Putamen (tissue), 1 donor: ENCODE measurements at regions not wholly inside any gene's neighbourhood (a gene's known extent, or its start where the extent isn't known, plus 50 kb on each side); places are given as distances from the start of the nearest gene placed in this dataset.
"Not testable (repeated sequence)": the region's sequence is repeated elsewhere in the genome, so short reads cannot be mapped to it uniquely, and the experiment has no call there.

Source experiments
- DNase-seq: peaks from one replicate; pipeline ENCODE4 v3.0.0-alpha.2; 2016; ENCODE audit warnings: low spot score

DNA sequence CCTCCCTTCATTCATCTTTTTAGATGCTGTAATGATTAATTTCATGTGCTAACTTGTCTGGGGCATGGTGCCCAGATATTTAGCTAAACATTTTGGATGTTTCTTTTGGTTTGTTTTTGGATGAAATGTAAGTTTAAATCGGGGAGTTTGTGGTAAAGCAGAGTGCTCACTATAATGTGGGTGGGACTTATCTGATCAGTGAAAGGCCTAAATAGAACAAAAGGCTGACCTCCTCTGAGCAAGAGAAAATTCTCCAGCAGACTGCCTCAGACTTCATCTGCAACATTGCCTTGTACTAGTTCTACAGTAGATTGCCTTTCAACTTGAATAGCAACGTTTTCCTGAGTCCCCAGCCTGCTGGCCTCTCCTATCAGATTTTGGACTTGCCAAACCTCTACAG, 183.6 kb downstream of the S1PR1 start:
- DNase-seq: no peak

DNA sequence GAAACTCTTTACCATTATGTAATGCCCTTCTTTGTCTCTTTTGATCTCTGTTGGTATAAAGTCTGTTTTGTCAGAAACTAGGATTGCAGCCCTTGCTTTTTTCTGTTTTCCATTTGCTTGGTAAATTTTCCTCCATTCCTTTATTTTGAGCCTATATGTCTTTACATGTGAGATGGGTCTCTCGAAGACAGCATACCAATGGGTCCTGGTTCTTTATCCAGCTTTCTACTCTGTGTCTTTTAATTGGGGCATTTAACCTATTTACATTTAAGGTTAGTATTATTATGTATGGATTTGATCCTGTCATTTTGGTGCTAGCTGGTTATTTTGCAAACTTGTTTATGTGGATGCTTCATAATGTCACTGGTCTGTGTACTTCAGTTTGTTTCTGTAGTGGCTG, 191.3 kb downstream of the S1PR1 start:
- DNase-seq: not testable (repeated sequence)

DNA sequence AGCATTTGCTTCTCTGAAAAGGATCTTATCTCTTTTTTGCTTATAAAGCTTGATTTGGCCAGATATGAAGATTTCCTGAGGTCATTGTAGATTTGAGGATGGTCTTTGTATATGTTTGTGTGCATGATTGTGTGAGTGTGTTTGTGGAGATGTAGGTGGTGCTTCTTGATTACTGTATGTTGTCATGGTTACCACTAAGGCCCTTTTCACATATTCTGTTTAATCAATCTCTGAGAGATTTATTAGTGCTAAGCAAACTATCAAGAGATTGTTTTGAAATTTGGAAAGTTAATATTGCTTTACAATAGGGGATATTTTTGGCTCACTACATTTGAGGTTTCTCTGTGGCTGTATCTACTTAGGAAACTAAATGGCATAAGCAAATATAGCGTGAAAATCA, 191.7 kb downstream of the S1PR1 start:
- no peak for DNase-seq

DNA sequence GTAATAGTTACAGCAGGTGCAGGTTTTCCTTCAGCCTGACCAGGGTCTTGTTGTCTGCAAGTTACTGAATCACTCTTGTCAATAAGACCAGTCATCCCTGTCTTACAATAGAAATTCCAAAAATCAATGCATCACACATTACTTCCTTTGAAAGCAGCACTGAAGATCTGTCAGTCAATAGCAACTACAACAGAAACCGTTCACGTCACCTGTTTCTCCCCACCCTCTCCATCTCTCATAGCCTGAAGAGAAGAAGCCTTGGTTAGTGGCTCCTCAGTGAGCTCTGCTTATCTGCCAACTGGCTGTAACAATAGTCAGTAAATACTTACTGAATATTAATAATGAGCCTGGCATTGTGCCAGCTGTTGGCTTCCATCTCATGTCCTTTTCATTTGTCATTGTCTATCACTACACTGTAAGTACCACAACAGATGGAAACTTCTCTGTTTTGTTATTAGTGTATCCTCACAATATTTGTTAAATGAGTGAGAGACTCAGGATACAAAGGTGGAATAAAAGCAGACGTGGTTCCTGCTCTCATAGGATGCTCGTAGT, 195.2 kb downstream of the S1PR1 start:
- DNase-seq: no peak

DNA sequence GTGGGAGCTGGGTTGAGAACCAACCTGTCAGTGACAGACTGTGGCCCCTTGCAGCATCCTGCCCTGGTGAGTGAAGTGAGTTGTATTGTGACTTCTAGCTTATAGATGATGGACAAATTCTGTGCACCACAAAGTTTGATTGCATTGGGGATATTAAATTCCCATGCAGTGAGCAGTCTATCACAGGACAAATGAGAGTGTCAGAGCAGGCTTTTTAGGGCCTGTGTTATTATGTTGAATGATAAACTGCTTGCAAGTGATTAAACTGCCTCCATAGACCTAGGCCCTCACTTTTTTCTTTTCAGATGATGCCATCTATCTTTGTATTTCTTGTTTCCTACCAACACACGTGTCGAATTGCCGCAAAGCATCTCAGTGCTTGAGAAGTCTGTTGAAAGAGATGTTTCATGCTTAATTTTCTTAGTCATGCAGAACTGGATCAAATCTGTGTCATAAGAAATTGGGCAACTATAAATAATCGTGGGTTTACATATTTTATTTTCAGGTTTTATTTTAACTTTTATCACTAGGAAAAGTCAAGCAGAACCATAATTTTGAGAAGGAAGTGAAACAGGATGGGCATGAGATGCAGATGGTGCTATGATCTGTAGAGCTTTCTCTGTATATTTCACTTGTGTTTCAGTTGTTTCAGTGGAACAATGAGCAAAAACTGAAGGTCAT, 199.2 kb downstream of the S1PR1 start:
- no peak for DNase-seq

DNA sequence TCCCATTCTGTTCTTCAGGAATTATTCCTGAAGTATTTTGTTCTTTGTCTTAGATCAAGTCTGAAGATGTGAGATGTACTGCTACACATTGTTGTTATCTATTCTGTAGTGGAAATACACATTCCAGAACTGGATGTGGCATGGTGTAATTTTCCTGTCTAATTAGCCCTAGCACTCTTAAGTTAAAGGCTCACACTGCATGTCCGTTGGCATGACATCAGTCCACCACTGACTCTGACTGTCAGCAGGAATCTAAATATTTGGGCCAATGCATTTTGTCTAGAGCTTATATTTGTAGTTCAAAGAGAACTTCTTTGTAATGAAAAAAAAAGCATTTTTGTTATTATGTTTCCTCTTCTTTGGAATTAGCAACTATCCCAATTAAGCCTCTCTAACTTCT, 201.0 kb downstream of the S1PR1 start:
- DNase-seq: no peak

DNA sequence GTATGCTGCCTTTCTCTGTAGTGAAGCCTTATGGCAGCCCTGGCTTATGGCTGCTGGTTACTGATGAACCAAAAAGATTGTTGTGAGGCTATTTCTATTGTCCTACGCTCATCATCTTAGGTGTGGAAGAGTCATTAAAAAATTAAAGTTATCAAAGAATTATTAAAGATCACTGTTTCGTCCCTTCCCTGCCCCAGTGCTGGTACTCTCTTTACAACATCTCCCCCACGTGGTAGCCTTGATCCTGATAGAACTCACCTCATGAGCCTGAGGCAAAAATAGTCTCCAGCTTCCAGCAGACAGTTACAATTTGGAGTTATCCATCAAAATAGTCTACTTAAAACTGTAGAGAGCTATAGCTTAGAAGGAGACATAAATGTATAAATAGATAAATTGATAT, 201.5 kb downstream of the S1PR1 start:
- no peak for DNase-seq

DNA sequence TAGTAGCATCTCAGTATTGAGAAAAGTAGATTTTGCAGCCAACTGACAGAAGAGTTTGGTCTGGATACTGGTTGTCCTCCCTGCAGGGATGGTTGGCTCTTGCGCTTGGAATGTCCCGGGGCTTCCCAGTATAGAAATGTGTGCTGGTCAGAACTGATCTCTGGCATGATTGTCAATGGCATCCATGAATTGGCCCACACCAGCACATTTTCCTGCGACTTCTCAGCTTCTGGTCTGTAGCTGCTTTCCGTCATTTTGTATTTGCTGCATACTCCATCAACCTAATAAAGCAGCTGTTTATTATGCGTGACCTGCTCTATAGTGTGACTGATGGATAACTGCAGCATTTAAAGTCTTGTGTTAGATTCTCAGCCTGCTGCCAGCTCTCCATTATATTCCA, 203.7 kb downstream of the S1PR1 start:
- DNase-seq: no peak

DNA sequence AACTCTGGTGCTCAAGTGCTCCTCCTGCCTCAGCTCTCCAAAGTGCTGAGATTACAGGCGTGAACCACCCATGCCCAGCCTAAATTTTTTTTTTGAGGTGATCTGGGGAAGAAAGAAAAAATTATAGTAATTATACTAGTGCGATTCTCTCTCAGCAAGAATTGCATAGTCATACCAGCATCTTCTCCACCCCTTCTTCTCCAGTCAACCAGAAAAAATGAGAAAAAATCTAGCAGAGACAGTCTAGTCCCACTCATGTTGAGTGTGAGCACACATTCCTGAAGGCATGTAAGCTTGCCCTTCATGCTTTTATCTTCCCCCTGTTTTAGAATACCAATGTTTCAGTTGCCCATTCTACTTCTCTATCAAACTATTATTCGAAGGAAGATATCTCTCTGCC, 207.6 kb downstream of the S1PR1 start:
- no peak for DNase-seq

DNA sequence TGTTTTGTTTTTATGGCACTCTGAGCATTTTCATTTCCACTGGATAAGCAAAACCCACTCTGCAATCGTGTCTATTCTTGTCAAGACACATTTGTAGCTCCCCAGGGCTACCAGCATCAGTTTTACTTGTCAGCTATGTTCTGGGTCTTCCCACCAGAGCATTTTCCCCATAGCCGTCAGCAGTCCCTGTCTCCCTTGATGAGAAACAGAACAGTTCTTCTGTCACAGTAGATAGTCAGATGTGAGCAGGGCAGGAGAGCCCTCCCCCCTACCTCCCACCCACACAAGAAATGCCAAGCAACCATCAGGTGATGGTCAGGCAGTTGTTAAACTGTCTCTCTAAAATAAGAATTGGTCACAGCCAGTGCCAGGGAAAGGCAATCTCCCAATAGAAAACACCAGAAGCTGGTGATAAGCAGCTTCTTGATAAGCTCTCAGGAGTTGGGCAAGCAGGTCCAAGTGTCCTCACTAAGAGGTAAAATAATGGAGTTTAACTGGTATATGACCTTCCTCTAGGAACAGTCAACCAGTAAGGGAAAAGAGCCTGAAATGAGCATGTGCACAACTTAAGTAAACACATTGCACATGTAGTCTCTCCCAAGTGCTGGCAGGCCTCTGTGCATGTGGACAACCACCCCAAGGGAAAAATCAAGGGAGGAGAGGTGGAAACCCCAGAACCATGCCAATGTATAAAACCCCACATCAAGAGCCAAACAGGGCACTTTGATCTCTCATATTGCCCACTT, 208.2 kb downstream of the S1PR1 start:
- DNase-seq: no peak

DNA sequence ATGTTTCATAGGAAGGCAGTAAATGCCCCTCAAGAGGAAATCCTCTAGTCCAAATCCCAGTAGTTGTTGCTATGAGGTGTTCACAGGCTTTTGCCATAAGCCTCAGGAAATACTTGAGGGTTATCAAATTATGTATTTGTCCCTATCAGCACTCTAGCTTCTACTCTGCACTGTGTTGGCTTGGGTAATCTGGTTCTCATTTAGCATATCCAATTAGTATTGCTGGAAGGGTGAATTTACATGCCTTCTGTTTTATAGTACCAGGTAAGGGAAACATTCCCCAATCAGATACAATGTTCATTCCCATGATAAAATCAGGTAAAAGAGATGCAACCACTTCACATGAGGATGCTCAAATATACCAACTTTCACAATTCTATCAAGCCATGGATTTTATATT, 211.2 kb downstream of the S1PR1 start:
- no peak for DNase-seq

DNA sequence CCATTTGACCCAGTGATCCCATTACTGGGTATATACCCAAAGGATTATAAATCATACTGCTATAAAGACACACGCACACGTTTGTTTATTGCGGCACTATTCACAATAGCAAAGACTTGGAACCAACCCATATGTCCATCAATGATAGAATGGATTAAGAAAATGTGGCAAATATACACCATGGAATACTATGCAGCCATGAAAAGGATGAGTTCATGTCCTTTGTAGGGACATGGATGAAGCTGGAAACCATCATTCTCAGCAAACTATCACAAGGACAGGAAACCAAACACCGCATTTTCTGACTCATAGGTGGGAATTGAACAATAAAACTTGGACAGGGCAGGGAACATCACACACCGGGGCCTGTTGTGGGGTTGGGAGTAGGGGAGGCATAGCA, 213.9 kb downstream of the S1PR1 start:
- not testable (repeated sequence) for DNase-seq

DNA sequence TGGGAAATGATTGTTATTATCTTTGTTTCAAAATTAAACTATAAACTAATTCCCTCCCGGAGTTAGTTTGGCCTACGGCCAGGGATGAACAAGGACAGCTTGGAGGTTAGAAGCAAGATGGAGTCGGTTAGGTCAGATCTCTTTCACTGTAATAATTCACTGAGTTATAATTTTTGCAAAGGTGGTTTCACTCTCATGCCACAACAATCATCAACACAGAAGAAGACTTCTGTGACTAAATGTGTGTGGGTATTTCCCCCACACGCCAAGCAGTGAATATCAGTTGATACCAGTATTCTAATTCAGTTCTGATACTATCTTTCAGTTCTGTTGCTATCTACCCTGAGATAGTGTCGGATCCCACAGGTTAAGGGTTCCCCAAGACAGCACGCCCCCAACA, 215.1 kb downstream of the S1PR1 start:
- no peak for DNase-seq

DNA sequence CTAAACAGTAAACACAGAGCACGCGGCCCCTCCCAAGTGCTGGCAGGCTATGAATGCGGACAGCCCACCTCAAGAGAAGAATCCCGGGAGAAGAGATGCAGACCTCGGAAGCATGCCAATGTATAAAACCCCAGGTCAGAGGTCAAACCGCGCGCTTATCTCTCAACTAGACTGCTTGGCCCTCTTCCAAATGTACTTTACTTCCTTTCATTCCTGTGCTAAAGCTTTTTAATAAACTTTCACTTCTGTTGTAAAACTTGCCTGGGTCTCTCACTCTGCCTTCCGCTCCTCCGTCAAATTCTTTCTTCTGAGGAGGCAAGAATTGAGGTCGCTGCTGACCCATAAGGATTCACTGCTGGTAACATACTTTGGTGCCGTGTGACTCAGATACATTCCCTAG, 216.0 kb downstream of the S1PR1 start:
- DNase-seq: no peak

DNA sequence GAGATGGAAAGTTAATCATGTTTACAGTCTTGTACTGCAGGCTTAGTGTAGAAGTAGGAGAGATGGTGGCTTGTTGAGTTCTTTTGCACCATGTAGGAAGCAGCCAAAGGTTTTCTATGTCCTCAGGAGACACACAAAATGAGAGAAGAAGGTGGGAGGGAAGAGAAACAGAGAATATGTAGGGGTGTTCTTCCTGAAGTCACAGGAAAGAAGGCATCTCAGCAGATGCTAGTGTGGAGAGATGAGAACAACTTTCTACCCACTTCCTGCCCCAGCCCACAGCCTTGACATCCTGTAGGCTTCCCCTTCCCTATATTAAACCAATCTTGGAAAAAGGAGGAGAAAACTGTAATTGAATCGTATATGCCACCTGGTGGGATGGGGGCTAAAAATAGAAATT, 217.0 kb downstream of the S1PR1 start:
- no peak for DNase-seq

DNA sequence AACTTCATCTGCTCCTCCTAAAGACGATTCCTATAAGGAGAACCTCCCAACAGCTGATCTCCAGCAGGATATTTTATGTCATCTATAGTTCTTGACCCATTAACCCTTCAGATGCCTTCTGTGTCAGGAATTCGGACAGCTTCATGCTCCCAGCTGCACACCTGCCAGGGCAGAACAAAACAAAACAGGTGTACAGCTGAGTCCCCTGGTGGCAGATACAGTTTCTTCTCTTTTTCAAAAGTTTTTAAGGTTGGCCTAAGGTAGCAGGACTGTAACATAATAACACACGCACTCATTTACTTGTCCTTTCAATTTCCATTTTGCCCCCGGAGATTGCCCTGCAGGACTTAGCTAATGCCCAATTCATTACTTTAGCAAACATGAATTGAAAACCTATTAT, 218.3 kb downstream of the S1PR1 start:
- no peak for DNase-seq

DNA sequence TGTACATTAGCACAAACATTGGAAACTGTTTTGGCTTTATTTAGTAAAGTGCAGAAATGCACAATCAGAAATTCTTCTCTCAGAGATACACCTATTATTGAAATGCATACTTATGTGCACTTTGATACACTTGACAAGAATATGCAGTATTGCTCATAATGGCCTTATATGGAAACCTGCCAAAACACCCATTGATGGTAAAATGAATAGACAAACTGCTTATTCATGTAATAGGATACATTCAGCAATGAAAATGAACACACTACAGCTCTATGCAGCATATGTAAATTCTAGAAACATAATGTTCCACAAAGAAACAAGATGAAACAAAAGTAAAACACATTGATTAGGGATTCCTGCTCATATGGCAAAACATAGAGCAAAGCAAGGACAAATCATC, 223.9 kb downstream of the S1PR1 start:
- no peak for DNase-seq

DNA sequence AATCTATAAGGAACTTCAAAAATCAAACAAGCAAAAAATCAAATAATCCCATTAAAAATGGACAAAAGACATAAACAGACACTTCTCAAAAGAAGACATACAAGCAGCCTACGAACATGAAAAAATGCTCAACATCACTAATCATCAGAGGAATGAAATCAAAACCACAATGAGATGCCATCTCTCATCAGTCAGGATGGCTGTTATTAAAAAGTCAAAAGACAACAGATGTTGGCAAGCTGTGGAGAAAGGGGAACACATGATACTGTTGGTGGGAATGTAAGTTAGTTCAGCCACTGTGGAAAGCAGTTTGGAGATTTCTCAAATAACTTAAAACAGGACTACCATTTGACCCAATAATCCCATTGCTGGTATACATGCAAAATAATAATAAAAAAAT, 226.4 kb downstream of the S1PR1 start:
- no peak for DNase-seq

DNA sequence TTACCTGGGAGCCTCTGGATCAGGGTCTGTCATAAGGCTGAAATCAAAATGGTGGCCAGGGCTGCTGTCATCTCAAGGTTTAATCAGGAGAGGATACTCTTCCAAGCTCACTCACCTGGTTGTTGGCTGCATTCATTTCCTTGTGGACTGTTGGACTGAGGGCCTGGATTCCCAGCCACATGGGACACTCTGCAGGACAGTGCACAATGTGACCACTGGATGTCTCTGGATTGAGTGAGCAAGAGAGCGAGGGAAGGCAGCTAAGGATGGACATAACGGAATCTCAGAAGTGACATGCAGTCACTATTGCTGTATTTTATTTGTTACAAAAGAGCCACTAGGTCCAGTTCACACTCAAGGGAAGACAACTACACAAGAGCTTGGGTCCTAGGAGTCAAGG, 229.1 kb downstream of the S1PR1 start:
- DNase-seq: no peak

DNA sequence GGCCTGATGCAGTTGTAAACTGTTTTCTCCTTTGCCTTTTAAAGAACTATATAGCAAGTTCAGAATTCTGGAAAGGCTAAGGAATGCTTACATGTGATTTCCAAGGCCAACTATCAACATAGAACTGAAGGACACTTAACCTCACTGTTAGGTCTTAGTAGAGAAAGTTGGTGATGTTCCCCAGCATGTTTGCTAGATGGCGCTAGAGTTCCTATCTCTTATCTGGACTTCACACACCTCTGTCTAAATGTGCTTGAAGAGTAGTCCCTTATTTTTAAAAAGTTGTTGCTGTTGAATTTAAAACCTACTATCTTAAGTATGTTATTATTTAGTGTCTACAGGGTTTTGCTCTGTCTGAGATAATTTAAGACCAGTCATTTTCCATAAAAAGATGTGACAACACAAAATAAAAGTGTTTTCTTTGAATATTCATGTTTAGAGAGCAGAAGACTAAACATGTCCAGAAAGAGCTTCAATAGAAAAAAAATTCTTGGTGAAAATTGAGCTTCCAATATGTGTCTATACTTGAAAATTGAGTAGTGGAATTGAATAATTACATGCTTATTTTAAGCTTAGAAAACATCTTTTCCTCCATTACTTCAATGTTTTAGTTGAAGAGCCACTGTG, 237.3 kb downstream of the S1PR1 start:
- DNase-seq: no peak

DNA sequence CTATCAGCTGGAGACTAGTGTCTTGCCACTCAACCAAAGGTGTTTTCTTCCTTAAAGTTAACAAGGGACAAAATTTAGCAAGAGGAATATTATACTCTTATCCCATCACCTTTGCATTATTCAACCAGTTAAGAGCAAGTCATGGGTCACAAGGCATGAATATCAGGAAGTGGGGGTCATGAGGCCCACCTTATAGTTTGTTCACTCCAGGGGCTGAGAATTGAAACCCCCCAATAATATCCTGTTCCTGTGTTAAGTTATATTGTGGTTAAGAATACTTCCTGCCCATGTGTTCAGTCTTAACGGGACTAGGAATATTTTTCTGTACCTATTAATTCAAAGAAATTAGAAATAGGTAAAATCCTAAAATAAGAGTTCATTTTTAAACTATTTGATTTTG, 239.7 kb downstream of the S1PR1 start:
- no peak for DNase-seq

DNA sequence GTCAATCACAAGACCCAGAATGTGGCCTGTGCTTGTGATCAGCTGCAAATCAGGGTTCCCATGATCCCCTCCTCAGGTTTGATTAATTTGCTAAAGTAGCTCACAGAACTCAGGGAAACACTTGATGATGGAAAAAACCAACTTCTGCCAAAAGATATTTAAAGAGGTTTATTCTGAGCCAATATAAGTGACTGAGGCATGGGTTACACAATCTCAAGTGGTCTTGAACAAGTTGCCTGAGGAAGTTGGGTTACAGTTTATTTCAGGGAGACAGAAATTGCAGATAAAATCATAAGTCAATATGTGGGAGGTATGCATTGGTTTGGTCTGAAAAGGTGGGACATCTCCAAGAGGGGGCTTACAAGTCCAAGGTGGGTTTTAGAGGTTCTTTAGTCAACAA, 243.1 kb downstream of the S1PR1 start:
- no peak for DNase-seq

DNA sequence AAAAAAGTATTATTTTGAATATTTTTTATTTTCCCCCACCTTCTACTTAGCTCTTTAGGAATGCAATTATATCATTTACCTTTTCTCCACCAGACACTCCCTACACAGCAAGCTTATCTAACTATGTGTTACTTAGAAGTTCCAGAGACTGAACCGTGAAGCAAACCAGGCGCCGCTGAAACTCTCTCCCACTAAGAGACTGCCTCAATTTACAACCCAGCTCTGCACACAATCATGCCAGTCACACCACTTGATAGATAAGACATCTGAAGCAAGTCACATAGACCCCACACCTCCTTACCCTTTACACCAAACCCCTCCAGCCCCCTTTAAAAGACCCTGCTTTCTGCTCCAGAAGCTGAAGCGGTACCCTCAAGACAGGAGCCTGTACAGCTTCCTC, 245.5 kb downstream of the S1PR1 start:
- DNase-seq: no peak
